ENCODE measurements at regions not wholly inside any gene's neighbourhood (a gene's known extent, or its start where the extent isn't known, plus 50 kb on each side); places are given as distances from the start of the nearest gene placed in this dataset.

GRCh38 chr3:13208706-13209633, 135.7 kb upstream of the IQSEC1 start:
- 72% methylated on average over 7 of the region's 17 CpGs for WGBS
- Histone ChIP-seq H3K27me3 (peaks cover 0 to 59% (median 5%) of the 10 kb centered on the region in 4 donors), H3K27ac (replicated peaks in 1 of 4) (no peak overlapping the region), H3K4me1 (peaks cover 0 to 6% (median 3%) of the 10 kb centered on the region in 4 donors), H3K36me3 (no peaks in the 10 kb centered on the region), H3K9me3 (no peaks in the 10 kb centered on the region), H3K4me3 (no peak overlapping the region)
- intact Hi-C loops (cut with DNase I): no loop called here
- TF ChIP-seq, protein P1, sequence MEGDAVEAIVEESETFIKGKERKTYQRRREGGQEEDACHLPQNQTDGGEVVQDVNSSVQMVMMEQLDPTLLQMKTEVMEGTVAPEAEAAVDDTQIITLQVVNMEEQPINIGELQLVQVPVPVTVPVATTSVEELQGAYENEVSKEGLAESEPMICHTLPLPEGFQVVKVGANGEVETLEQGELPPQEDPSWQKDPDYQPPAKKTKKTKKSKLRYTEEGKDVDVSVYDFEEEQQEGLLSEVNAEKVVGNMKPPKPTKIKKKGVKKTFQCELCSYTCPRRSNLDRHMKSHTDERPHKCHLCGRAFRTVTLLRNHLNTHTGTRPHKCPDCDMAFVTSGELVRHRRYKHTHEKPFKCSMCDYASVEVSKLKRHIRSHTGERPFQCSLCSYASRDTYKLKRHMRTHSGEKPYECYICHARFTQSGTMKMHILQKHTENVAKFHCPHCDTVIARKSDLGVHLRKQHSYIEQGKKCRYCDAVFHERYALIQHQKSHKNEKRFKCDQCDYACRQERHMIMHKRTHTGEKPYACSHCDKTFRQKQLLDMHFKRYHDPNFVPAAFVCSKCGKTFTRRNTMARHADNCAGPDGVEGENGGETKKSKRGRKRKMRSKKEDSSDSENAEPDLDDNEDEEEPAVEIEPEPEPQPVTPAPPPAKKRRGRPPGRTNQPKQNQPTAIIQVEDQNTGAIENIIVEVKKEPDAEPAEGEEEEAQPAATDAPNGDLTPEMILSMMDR (IDR thresholded peaks at IDR 0.05): no peak
- no peak for TF ChIP-seq POLR2AphosphoS5 (IDR thresholded peaks at IDR 0.05)
- no peak for TF ChIP-seq POLR2A (IDR thresholded peaks at IDR 0.05; ENCODE audit: low read depth)
- no peak for TF ChIP-seq EP300 (IDR thresholded peaks at IDR 0.05)
- DNase-seq (ENCODE audit: extremely low spot score): no peak

- 88% methylated on average over 11 of the region's 11 CpGs for WGBS
- peaks cover 0 to 64% (median 7%) of the 10 kb centered on the region in 4 donors for H3K27me3 ChIP-seq
- intact Hi-C loops (cut with DNase I): no loop called here
- no peaks in the 10 kb centered on the region for H3K36me3 ChIP-seq
- H3K9me3 ChIP-seq: no peaks in the 10 kb centered on the region
- no peak for TF ChIP-seq EP300 (IDR thresholded peaks at IDR 0.05)
- no peak for TF ChIP-seq POLR2AphosphoS5 (IDR thresholded peaks at IDR 0.05)
- TF ChIP-seq, protein P1 (IDR thresholded peaks at IDR 0.05): no peak
- no peak for TF ChIP-seq POLR2A (IDR thresholded peaks at IDR 0.05; ENCODE audit: low read depth)
- peaks cover 0 to 6% (median 3%) of the 10 kb centered on the region in 4 donors for H3K4me1 ChIP-seq
- no peak overlapping the region for H3K27ac ChIP-seq (replicated peaks in 1 of 4)
- H3K4me3 ChIP-seq: no peak overlapping the region
- DNase-seq (ENCODE audit: extremely low spot score): no peak
These were observed 134.9 kb upstream of the IQSEC1 start for GRCh38 chr3:13207975-13208705.

DNA sequence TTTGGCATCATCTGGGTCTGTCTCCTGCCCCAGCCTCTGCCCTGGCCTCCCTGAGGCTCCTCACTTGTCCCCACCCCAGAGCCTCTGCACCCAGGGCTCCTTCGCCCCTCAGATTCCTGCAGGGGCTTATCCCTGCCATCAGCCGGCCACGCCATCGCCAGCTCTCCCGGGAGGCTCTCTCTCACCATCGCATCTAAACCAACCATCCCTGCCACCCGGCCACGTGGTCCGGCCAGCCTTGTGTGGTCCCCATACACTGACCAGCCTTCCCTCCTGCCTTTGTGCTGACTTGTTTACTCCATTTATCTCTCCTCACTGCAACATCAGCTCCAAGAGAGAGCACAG, 134.3 kb upstream of the IQSEC1 start:
- H3K4me3 ChIP-seq: no peak overlapping the region
- no peak overlapping the region for H3K27ac ChIP-seq (replicated peaks in 1 of 4)
- H3K9me3 ChIP-seq: no peaks in the 10 kb centered on the region
- peaks cover 0 to 6% (median 3%) of the 10 kb centered on the region in 4 donors for H3K4me1 ChIP-seq
- H3K36me3 ChIP-seq: no peaks in the 10 kb centered on the region
- no peak for DNase-seq (ENCODE audit: extremely low spot score)
- intact Hi-C loops (cut with DNase I): no loop called here
- TF ChIP-seq POLR2A (IDR thresholded peaks at IDR 0.05; ENCODE audit: low read depth): no peak
- TF ChIP-seq, protein P1 (IDR thresholded peaks at IDR 0.05): no peak
- no peak for TF ChIP-seq EP300 (IDR thresholded peaks at IDR 0.05)
- no peak for TF ChIP-seq POLR2AphosphoS5 (IDR thresholded peaks at IDR 0.05)
- peaks cover 0 to 69% (median 7%) of the 10 kb centered on the region in 4 donors for H3K27me3 ChIP-seq
- WGBS: 85% methylated on average over 9 of the region's 9 CpGs

DNA sequence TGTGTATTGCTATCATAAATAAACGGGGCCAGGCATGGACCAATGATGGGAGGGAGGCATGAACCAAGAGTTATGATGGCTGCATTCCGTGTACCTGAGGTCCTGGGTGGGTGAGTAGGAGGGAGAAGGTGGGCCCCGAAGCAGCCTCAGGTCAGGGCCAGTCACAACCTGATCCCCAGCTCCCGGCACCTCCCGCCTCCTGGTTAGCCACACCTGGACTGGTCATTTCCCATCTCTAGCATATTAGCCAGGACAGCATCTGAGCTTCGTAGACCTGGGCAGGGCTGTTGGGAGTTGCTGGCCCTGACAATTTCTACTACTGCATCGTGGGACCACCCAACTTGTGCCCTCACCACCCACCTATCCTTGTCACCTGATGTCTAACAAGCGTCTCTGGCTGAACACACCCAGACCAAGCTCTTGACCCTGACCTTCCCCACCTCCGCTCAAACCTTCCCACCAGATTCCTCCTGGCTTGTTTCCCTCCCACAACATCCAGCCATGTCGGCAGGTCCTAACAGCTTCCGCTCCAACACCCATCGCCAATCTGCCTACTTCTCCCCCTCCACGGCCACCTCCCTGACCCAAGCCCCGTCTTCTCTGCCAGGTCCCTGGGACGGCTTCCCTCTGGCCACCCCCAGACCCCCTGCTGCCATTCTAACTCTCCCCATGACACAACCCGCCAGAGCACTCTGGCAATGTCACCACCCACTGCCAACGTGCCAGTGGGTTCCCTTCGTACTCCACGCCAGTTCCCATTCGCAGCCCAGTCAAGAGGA, 133.8 kb upstream of the IQSEC1 start:
- 79% methylated on average over 19 of the region's 20 CpGs for WGBS
- peaks cover 0 to 6% (median 3%) of the 10 kb centered on the region in 4 donors for H3K4me1 ChIP-seq
- no peak overlapping the region for H3K4me3 ChIP-seq
- no peak overlapping the region for H3K27ac ChIP-seq (replicated peaks in 1 of 4)
- H3K9me3 ChIP-seq: no peaks in the 10 kb centered on the region
- TF ChIP-seq POLR2AphosphoS5 (IDR thresholded peaks at IDR 0.05): no peak
- no peak for TF ChIP-seq EP300 (IDR thresholded peaks at IDR 0.05)
- no peak for TF ChIP-seq POLR2A (IDR thresholded peaks at IDR 0.05; ENCODE audit: low read depth)
- TF ChIP-seq, protein P1 (IDR thresholded peaks at IDR 0.05): no peak
- DNase-seq (ENCODE audit: extremely low spot score): no peak
- H3K36me3 ChIP-seq: no peaks in the 10 kb centered on the region
- intact Hi-C loops (cut with DNase I): no loop called here
- peaks cover 0 to 69% (median 7%) of the 10 kb centered on the region in 4 donors for H3K27me3 ChIP-seq
